ENCODE measurements at regions not wholly inside any gene's neighbourhood (a gene's known extent, or its start where the extent isn't known, plus 50 kb on each side); places are given as distances from the start of the nearest gene placed in this dataset.

- TF ChIP-seq CREM (CRISPR knock-in tag; IDR thresholded peaks at IDR 0.05) (no peak), USF1 (CRISPR knock-in tag; IDR thresholded peaks at IDR 0.05) (no peak), ELF4 (CRISPR knock-in tag; IDR thresholded peaks at IDR 0.05; ENCODE audit: low read depth) (no peak), IRF2 (CRISPR knock-in tag; IDR thresholded peaks at IDR 0.05; ENCODE audit: borderline replicate concordance, low read depth) (no peak), CTCF (IDR thresholded peaks at IDR 0.05) (no peak)
Observed at GRCh38 chr5:96229188-96229587, 203.9 kb downstream of the PCSK1 start.
